ENCODE measurements at regions not wholly inside any gene's neighbourhood (a gene's known extent, or its start where the extent isn't known, plus 50 kb on each side); places are given as distances from the start of the nearest gene placed in this dataset.

GRCh38 chr4:120399826-120400225, 333.2 kb upstream of the MAD2L1 start:
- no peak for FAIRE-seq

DNA sequence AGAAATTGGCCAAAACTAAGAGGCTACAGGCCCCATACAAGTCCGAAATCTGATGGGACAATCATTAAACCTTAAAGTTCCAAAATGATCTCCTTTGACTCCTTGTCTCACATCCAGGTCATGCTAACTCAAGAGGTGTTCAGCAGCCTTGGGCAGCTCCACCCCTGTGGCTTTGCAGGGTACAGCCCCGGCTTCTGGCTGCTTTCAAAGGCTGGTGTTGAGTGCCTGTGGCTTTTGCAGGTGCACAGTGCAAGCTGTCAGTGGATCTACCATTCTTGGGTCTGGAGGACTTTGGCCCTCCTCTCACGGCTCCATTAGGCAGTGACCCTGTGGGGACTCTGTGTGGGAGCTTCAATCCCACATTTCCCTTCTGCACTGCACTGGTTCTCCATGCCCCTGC, 329.1 kb upstream of the MAD2L1 start:
- Histone ChIP-seq H3K4me2 (ENCODE audit: control insufficient read depth, extremely low read depth, insufficient read depth, low read depth, low read length) (no peak overlapping the region), H3K4me3 (ENCODE audit: control insufficient read depth in 2 of 3, extremely low read depth in 1 of 3, insufficient read depth in 2 of 3, low read depth in 1 of 3, low read length in 3 of 3) (no peak overlapping the region), H3K4me1 (ENCODE audit: control insufficient read depth, extremely low read depth, insufficient read depth, low read length) (no peaks in the 10 kb centered on the region), H3K27ac (ENCODE audit: control insufficient read depth, insufficient read depth, low read length) (no peak overlapping the region), H4K20me1 (ENCODE audit: control insufficient read depth, extremely low read depth, insufficient read depth, low read length) (no peaks in the 10 kb centered on the region), H2AFZ (ENCODE audit: control insufficient read depth, low read length) (no peak overlapping the region), H3K27me3 (ENCODE audit: control insufficient read depth, extremely low read depth, insufficient read depth, low read length) (no peaks in the 10 kb centered on the region), H3K36me3 (ENCODE audit: control insufficient read depth in 2 of 2, extremely low read depth in 1 of 2, insufficient read depth in 2 of 2, low read length in 2 of 2) (no peaks in the 10 kb centered on the region), H3K9me3 (ENCODE audit: control insufficient read depth, low read depth, low read length) (no peaks in the 10 kb centered on the region), H3K9me1 (ENCODE audit: control insufficient read depth, extremely low read depth, insufficient read depth, low read length) (no peaks in the 10 kb centered on the region), H3K9ac (ENCODE audit: control insufficient read depth, extremely low read depth, insufficient read depth, low read length) (no peak overlapping the region), H3K79me2 (ENCODE audit: control insufficient read depth, insufficient read depth, low read length) (no peaks in the 10 kb centered on the region)
- TF ChIP-seq EZH2 (IDR thresholded peaks at IDR 0.05; ENCODE audit: low read length) (no peak), CTCF (optimal IDR thresholded peaks at IDR 0.05 in 1 of 3, IDR thresholded peaks at IDR 0.05 in 1 of 3, conservative IDR thresholded peaks at IDR 0.05 in 1 of 3; ENCODE audit: extremely low read depth in 1 of 3, insufficient read depth in 2 of 3, low read length in 3 of 3) (no peak)
- no peak for FAIRE-seq
- dilution Hi-C loops (cut with MboI; ENCODE audit: extremely low pct_ligation_motif_present, low sequenced_read_pairs) = no loop called here
- DNase-seq (ENCODE audit: low read depth, low spot score) = no peak

More at GRCh38 chr4:120399826-120400225, 333.2 kb upstream of the MAD2L1 start:
- no peak overlapping the region for H2AFZ ChIP-seq (ENCODE audit: control insufficient read depth, low read length)
- H3K9me1 ChIP-seq (ENCODE audit: control insufficient read depth, extremely low read depth, insufficient read depth, low read length) = no peaks in the 10 kb centered on the region
- no peaks in the 10 kb centered on the region for H3K36me3 ChIP-seq (ENCODE audit: control insufficient read depth in 2 of 2, extremely low read depth in 1 of 2, insufficient read depth in 2 of 2, low read length in 2 of 2)
- no peak for TF ChIP-seq EZH2 (IDR thresholded peaks at IDR 0.05; ENCODE audit: low read length)
- TF ChIP-seq CTCF (optimal IDR thresholded peaks at IDR 0.05 in 1 of 3, IDR thresholded peaks at IDR 0.05 in 1 of 3, conservative IDR thresholded peaks at IDR 0.05 in 1 of 3; ENCODE audit: extremely low read depth in 1 of 3, insufficient read depth in 2 of 3, low read length in 3 of 3) = no peak
- dilution Hi-C loops (cut with MboI; ENCODE audit: extremely low pct_ligation_motif_present, low sequenced_read_pairs) = no loop called here
- no peak overlapping the region for H3K9ac ChIP-seq (ENCODE audit: control insufficient read depth, extremely low read depth, insufficient read depth, low read length)
- H3K4me3 ChIP-seq (ENCODE audit: control insufficient read depth in 2 of 3, extremely low read depth in 1 of 3, insufficient read depth in 2 of 3, low read depth in 1 of 3, low read length in 3 of 3) = no peak overlapping the region
- H3K79me2 ChIP-seq (ENCODE audit: control insufficient read depth, insufficient read depth, low read length) = no peaks in the 10 kb centered on the region
- no peaks in the 10 kb centered on the region for H3K9me3 ChIP-seq (ENCODE audit: control insufficient read depth, low read depth, low read length)
- no peaks in the 10 kb centered on the region for H3K4me1 ChIP-seq (ENCODE audit: control insufficient read depth, extremely low read depth, insufficient read depth, low read length)
- DNase-seq (ENCODE audit: low read depth, low spot score) = no peak
- H3K4me2 ChIP-seq (ENCODE audit: control insufficient read depth, extremely low read depth, insufficient read depth, low read depth, low read length) = no peak overlapping the region
- no peaks in the 10 kb centered on the region for H4K20me1 ChIP-seq (ENCODE audit: control insufficient read depth, extremely low read depth, insufficient read depth, low read length)
- no peaks in the 10 kb centered on the region for H3K27me3 ChIP-seq (ENCODE audit: control insufficient read depth, extremely low read depth, insufficient read depth, low read length)
- H3K27ac ChIP-seq (ENCODE audit: control insufficient read depth, insufficient read depth, low read length) = no peak overlapping the region
